ENCODE measurements at regions not wholly inside any gene's neighbourhood (a gene's known extent, or its start where the extent isn't known, plus 50 kb on each side); places are given as distances from the start of the nearest gene placed in this dataset.
"Not testable (repeated sequence)": the region's sequence is repeated elsewhere in the genome, so short reads cannot be mapped to it uniquely, and the experiment has no call there.

GRCh38 chr17:45554479-45554878, 64.0 kb upstream of the PLEKHM1 start:
- not testable (repeated sequence) for H3K36me3 Mint-ChIP-seq, ATAC-seq, H3K27me3 Mint-ChIP-seq, H3K27ac Mint-ChIP-seq, H3K4me1 Mint-ChIP-seq, H3K9me3 Mint-ChIP-seq, H3K4me3 Mint-ChIP-seq

GRCh38 chr17:45558821-45559220, 68.3 kb upstream of the PLEKHM1 start:
- H3K36me3 Mint-ChIP-seq, H3K27me3 Mint-ChIP-seq, H3K9me3 Mint-ChIP-seq, ATAC-seq, H3K4me3 Mint-ChIP-seq, H3K4me1 Mint-ChIP-seq, H3K27ac Mint-ChIP-seq: not testable (repeated sequence)

- not testable (repeated sequence) for H3K27ac Mint-ChIP-seq, ATAC-seq, H3K27me3 Mint-ChIP-seq, H3K36me3 Mint-ChIP-seq, H3K4me3 Mint-ChIP-seq, H3K9me3 Mint-ChIP-seq
- H3K4me1 Mint-ChIP-seq = peaks cover 17% of the 10 kb centered on the region
These were observed 72.3 kb upstream of the PLEKHM1 start for GRCh38 chr17:45562868-45563267.

GRCh38 chr17:45563283-45563682, 72.8 kb upstream of the PLEKHM1 start:
- H3K4me1 Mint-ChIP-seq = peaks cover 19% of the 10 kb centered on the region
- H3K27ac Mint-ChIP-seq, H3K36me3 Mint-ChIP-seq, H3K27me3 Mint-ChIP-seq, ATAC-seq, H3K4me3 Mint-ChIP-seq, H3K9me3 Mint-ChIP-seq: not testable (repeated sequence)

- H3K4me1 Mint-ChIP-seq = peaks cover 20% of the 10 kb centered on the region
- H3K9me3 Mint-ChIP-seq, H3K36me3 Mint-ChIP-seq, ATAC-seq, H3K27me3 Mint-ChIP-seq, H3K27ac Mint-ChIP-seq, H3K4me3 Mint-ChIP-seq: not testable (repeated sequence)
These were observed 77.8 kb upstream of the PLEKHM1 start for GRCh38 chr17:45568275-45568674.

- not testable (repeated sequence) for ATAC-seq, H3K4me3 Mint-ChIP-seq, H3K9me3 Mint-ChIP-seq, H3K27me3 Mint-ChIP-seq
- peaks cover 49% of the 10 kb centered on the region for H3K4me1 Mint-ChIP-seq
- peak overlapping the region; percentile 36 for H3K27ac Mint-ChIP-seq
- H3K36me3 Mint-ChIP-seq = peaks cover 22% of the 10 kb centered on the region
These were observed 82.8 kb upstream of the PLEKHM1 start for GRCh38 chr17:45573326-45573725.

GRCh38 chr17:45573924-45574770, 83.6 kb upstream of the PLEKHM1 start:
- Mint-ChIP-seq H3K4me1 (peaks cover 57% of the 10 kb centered on the region), H3K27me3 (no peaks in the 10 kb centered on the region)
- no peak for ATAC-seq

GRCh38 chr17:45575126-45575885, 84.8 kb upstream of the PLEKHM1 start:
- Mint-ChIP-seq H3K27me3 (no peaks in the 10 kb centered on the region), H3K4me1 (peaks cover 69% of the 10 kb centered on the region), H3K9me3 (no peaks in the 10 kb centered on the region), H3K4me3 (no peak overlapping the region), H3K27ac (peak overlapping the region; percentile 7), H3K36me3 (peaks cover 32% of the 10 kb centered on the region)
- peak; percentile 91 for ATAC-seq

More at GRCh38 chr17:45573924-45574770, 83.6 kb upstream of the PLEKHM1 start:
- Mint-ChIP-seq H3K9me3 (no peaks in the 10 kb centered on the region), H3K4me3 (no peak overlapping the region), H3K27ac (peak overlapping the region; percentile 36), H3K36me3 (peaks cover 22% of the 10 kb centered on the region)

- peaks cover 42% of the 10 kb centered on the region for H3K36me3 Mint-ChIP-seq
- H3K4me3 Mint-ChIP-seq, H3K9me3 Mint-ChIP-seq, ATAC-seq, H3K27me3 Mint-ChIP-seq: not testable (repeated sequence)
- peak overlapping the region; percentile 7 for H3K27ac Mint-ChIP-seq
- H3K4me1 Mint-ChIP-seq = peaks cover 80% of the 10 kb centered on the region
These were observed 86.2 kb upstream of the PLEKHM1 start for GRCh38 chr17:45576527-45577307.

GRCh38 chr17:45577571-45578279, 87.2 kb upstream of the PLEKHM1 start:
- Mint-ChIP-seq H3K4me3 (no peak overlapping the region), H3K9me3 (no peaks in the 10 kb centered on the region), H3K27me3 (no peaks in the 10 kb centered on the region), H3K27ac (no peak overlapping the region), H3K36me3 (peaks cover 44% of the 10 kb centered on the region), H3K4me1 (peaks cover 84% of the 10 kb centered on the region)
- no peak for ATAC-seq

- H3K4me1 Mint-ChIP-seq = peaks cover 82% of the 10 kb centered on the region
- no peaks in the 10 kb centered on the region for H3K9me3 Mint-ChIP-seq
- no peak overlapping the region for H3K4me3 Mint-ChIP-seq
- H3K36me3 Mint-ChIP-seq = peaks cover 44% of the 10 kb centered on the region
- ATAC-seq = no peak
- H3K27me3 Mint-ChIP-seq = no peaks in the 10 kb centered on the region
- H3K27ac Mint-ChIP-seq = no peak overlapping the region
These were observed 88.3 kb upstream of the PLEKHM1 start for GRCh38 chr17:45578516-45579455.

GRCh38 chr17:45579529-45580495, 89.3 kb upstream of the PLEKHM1 start:
- peaks cover 44% of the 10 kb centered on the region for H3K36me3 Mint-ChIP-seq
- ATAC-seq = no peak
- peak overlapping the region; percentile 5 for H3K27ac Mint-ChIP-seq
- H3K27me3 Mint-ChIP-seq = no peaks in the 10 kb centered on the region
- no peaks in the 10 kb centered on the region for H3K9me3 Mint-ChIP-seq
- peaks cover 77% of the 10 kb centered on the region for H3K4me1 Mint-ChIP-seq
- H3K4me3 Mint-ChIP-seq = no peak overlapping the region

- Mint-ChIP-seq H3K4me1 (peaks cover 66% of the 10 kb centered on the region), H3K36me3 (peaks cover 41% of the 10 kb centered on the region), H3K27ac (no peak overlapping the region), H3K27me3 (no peaks in the 10 kb centered on the region), H3K9me3 (no peaks in the 10 kb centered on the region), H3K4me3 (no peak overlapping the region)
- ATAC-seq = no peak
These were observed 90.4 kb upstream of the PLEKHM1 start for GRCh38 chr17:45580924-45581323.
